K562 (cell line): ENCODE measurements at regions not wholly inside any gene's neighbourhood (a gene's known extent, or its start where the extent isn't known, plus 50 kb on each side); places are given as distances from the start of the nearest gene placed in this dataset.
A peak's percentile ranks its signal among the peaks of the same experiment; 100 is the strongest.

Source experiments
- ATAC-seq: fragments of 200-7000 bp; cut with Tn5 transposase; 3 replicates; pipeline ENCODE4 v1.9.1; 2020; ENCODE audit warnings: moderate library complexity
- BruUV-seq: library from RNA; stranded (reverse); fragments of 400-500 nt; replicated peaks from 2 replicates; lab custom pipeline; 2021; lab: Mats Ljungman, UMichigan
- CTCF ChIA-PET: fragments of 300-600 bp; formaldehyde crosslinking; extraction: SDS; loops from one replicate; lab custom pipeline; 2021; ENCODE audit warnings: low intra/inter-chr PET ratio; lab: Yijun Ruan, JAX
- POLR2A ChIA-PET: fragments of 300-600, 350-650 bp; sonication (Branson Sonifier 250); formaldehyde crosslinking; extraction: SDS; loops from one replicate; lab custom pipeline; 2021; ENCODE audit warnings: antibody characterized with exemption, inconsistent platforms; lab: Yijun Ruan, JAX
- DNase-seq, 4 experiments: peaks; one replicate each; pipeline versions ENCODE4 v3.0.0 to v3.0.0-alpha.2; 2011 to 2018; ENCODE audit warnings: low spot score in 3 of 4, mixed read lengths in 3 of 4; ENCODE audit errors: extremely low read depth in 1 of 4
- FAIRE-seq: peaks from 2 replicates; lab custom pipeline; 2011; peaks lifted over from hg19 to GRCh38; lab: Jason Lieb, UNC
- H2AFZ ChIP-seq: 2 replicates; pipeline ENCODE4 v1.6.0; 2011; ENCODE audit warnings: low read depth, low read length, control low read depth, inconsistent platforms
- H3K27ac ChIP-seq: fragments of 200-600 bp; 3 replicates; pipeline ENCODE4 v1.8.0; 2011; ENCODE audit warnings: low read depth, mild to moderate bottlenecking, control low read depth, inconsistent platforms, low read length, moderate library complexity, mixed read lengths; ENCODE audit errors: extremely low read depth
- H3K27me3 ChIP-seq, 2 experiments: fragments of 300-600 bp in 1 of 2; 2 replicates in 1 of 2; 3 replicates in 1 of 2; pipeline versions ENCODE4 v1.6.0 to v1.8.0; 2011; ENCODE audit warnings: inconsistent platforms in 2 of 2, low read length in 2 of 2, mild to moderate bottlenecking in 1 of 2, mixed read lengths in 1 of 2, moderate library complexity in 1 of 2; ENCODE audit not compliant: control insufficient read depth in 2 of 2, insufficient read depth in 2 of 2
- H3K36me3 ChIP-seq: fragments of 300-600 bp; 3 replicates; pipeline ENCODE4 v1.8.0; 2011; ENCODE audit warnings: mild to moderate bottlenecking, low read length, inconsistent platforms; ENCODE audit not compliant: control insufficient read depth, insufficient read depth
- H3K4me1 ChIP-seq, 2 experiments: fragments of 200-600 bp in 1 of 2; replicated peaks in 1 of 2; 2 replicates in 1 of 2; 3 replicates in 1 of 2; pipeline versions ENCODE4 v1.5.1 to v1.8.0; 2011; ENCODE audit warnings: inconsistent platforms in 2 of 2, low read length in 2 of 2, mild to moderate bottlenecking in 1 of 2, mixed read lengths in 1 of 2, moderate library complexity in 1 of 2; ENCODE audit not compliant: control insufficient read depth in 2 of 2, insufficient read depth in 2 of 2
- H3K4me2 ChIP-seq: 2 replicates; pipeline ENCODE4 v1.6.1; 2011; ENCODE audit warnings: low read length, control low read depth, inconsistent platforms, mixed read lengths; ENCODE audit not compliant: insufficient read depth
- H3K4me3 ChIP-seq: fragments of 200-600 bp; sonication (generic), shearing (Covaris generic); 2 replicates; pipeline ENCODE4 v1.5.1; 2016; ENCODE audit warnings: control low read depth, inconsistent platforms
- H3K79me2 ChIP-seq: fragments of 200-600 bp; 3 replicates; pipeline ENCODE4 v1.8.0; 2011; ENCODE audit warnings: low read length, inconsistent platforms; ENCODE audit not compliant: control insufficient read depth, insufficient read depth
- H3K9ac ChIP-seq, 2 experiments: 2 replicates each; pipeline versions ENCODE4 v1.6.0 to v1.6.1; 2011; ENCODE audit warnings: low read depth in 2 of 2, low read length in 2 of 2, control low read depth in 1 of 2, inconsistent platforms in 1 of 2, mild to moderate bottlenecking in 1 of 2, mixed read lengths in 1 of 2; ENCODE audit not compliant: insufficient read depth in 1 of 2
- H3K9me1 ChIP-seq: one replicate; pipeline ENCODE4 v1.6.0; 2011; ENCODE audit warnings: inconsistent platforms, mild to moderate bottlenecking, low read length, moderate library complexity; ENCODE audit not compliant: control insufficient read depth, insufficient read depth
- H3K9me3 ChIP-seq: replicated peaks from 2 replicates; pipeline ENCODE4 v1.5.1; 2011; ENCODE audit warnings: low read depth, low read length, inconsistent platforms; ENCODE audit not compliant: control insufficient read depth, insufficient read depth
- H4K20me1 ChIP-seq: replicated peaks from 2 replicates; pipeline ENCODE4 v1.6.1; 2011; ENCODE audit warnings: low read length, inconsistent platforms, mixed read lengths; ENCODE audit not compliant: control insufficient read depth, insufficient read depth
- BCL6 ChIP-seq: fragments of 250-450 bp; sonication (Bioruptor Pico); IDR thresholded peaks from 2 replicates; pipeline ENCODE4 v1.4.0; 2020
- ELF1 ChIP-seq: fragments of 200-800 bp; sonication (Bioruptor generic); IDR thresholded peaks from 2 replicates; pipeline ENCODE4 v1.6.1; 2016; ENCODE audit warnings: missing genetic modification characterization, missing compliant biosample characterization
- HEY1 ChIP-seq: fragments of 250-450 bp; sonication (Bioruptor Pico); IDR thresholded peaks from 2 replicates; pipeline ENCODE4 v1.5.0; 2020; ENCODE audit warnings: mild to moderate bottlenecking, moderate library complexity, borderline replicate concordance
- HMGN3 ChIP-seq: IDR thresholded peaks from 2 replicates; pipeline ENCODE4 v1.6.1; 2011; ENCODE audit warnings: borderline replicate concordance, low read depth, mild to moderate bottlenecking, mixed read lengths, low read length; ENCODE audit not compliant: insufficient read length; ENCODE audit errors: extremely low read depth
- MTA2 ChIP-seq: fragments of 450-650 bp; IDR thresholded peaks from 2 replicates; pipeline ENCODE4 v1.6.1; 2016; ENCODE audit warnings: low read depth
- MXI1 ChIP-seq: IDR thresholded peaks from 2 replicates; pipeline ENCODE4 v1.6.1; 2011; ENCODE audit warnings: low read depth, mild to moderate bottlenecking, improper control_type of control experiment, low read length
- NFYB ChIP-seq: IDR thresholded peaks from 2 replicates; pipeline ENCODE4 v1.6.1; 2011; ENCODE audit warnings: mild to moderate bottlenecking, moderate library complexity; ENCODE audit not compliant: insufficient read length; ENCODE audit errors: extremely low read depth
- TRIM24 ChIP-seq, 2 experiments: fragments of 450-650 bp; IDR thresholded peaks; 2 replicates each; pipeline ENCODE4 v1.6.1; 2016
- ZFP30 ChIP-seq: fragments of 250-450 bp; sonication (Bioruptor Pico); IDR thresholded peaks from 2 replicates; pipeline ENCODE4 v1.8.0; 2022; ENCODE audit warnings: moderate library complexity, mild to moderate bottlenecking, inconsistent platforms, borderline replicate concordance
- ZNF699 ChIP-seq: fragments of 250-450 bp; sonication (Bioruptor Pico); IDR thresholded peaks from 2 replicates; pipeline ENCODE4 v1.8.0; 2021; ENCODE audit warnings: mild to moderate bottlenecking, moderate library complexity; ENCODE audit not compliant: insufficient replicate concordance
- WGBS: fragments of 100-300 bp; shearing (Covaris generic); methylation state at CpG from one replicate; pipeline ENCODE4 v1.1.6; 2016; ENCODE audit warnings: low coverage, mixed read lengths; ENCODE audit not compliant: insufficient coverage; ENCODE audit errors: missing lambda C conversion rate; 5-methylcytosine and 5-hydroxymethylcytosine counted together
- in situ Hi-C: fragments of 300-500 bp; cut with MboI; formaldehyde crosslinking; loops from 4 replicates; pipeline ENCODE4 v1.15.0; 2018; ENCODE audit warnings: inconsistent platforms, mixed read lengths
- intact Hi-C: fragments of 100-400 bp; cut with micrococcal nuclease; formaldehyde crosslinking; loops from 2 replicates; pipeline ENCODE4 v1.14.2; 2022
- TF ChIP-seq, protein P1 (sequence below): fragments of 250-450 bp; sonication (Bioruptor Pico); IDR thresholded peaks from 2 replicates; pipeline ENCODE4 v1.5.0; 2021; ENCODE audit warnings: mild to moderate bottlenecking, borderline replicate concordance
- TF ChIP-seq, protein P2 (sequence below): IDR thresholded peaks from 3 replicates; pipeline ENCODE4 v1.6.1; 2011; ENCODE audit warnings: borderline replicate concordance, mild to moderate bottlenecking, moderate library complexity; ENCODE audit not compliant: insufficient read length; ENCODE audit errors: extremely low read depth
- TF ChIP-seq, protein P3 (sequence below): fragments of 250-450 bp; sonication (Bioruptor Pico); IDR thresholded peaks from 2 replicates; pipeline ENCODE4 v1.5.0; 2021
- TF ChIP-seq, protein P4 (sequence below): fragments of 250-450 bp; sonication (Bioruptor Pico); IDR thresholded peaks from 2 replicates; pipeline ENCODE4 v1.6.1; 2021; ENCODE audit warnings: mild to moderate bottlenecking

DNA sequence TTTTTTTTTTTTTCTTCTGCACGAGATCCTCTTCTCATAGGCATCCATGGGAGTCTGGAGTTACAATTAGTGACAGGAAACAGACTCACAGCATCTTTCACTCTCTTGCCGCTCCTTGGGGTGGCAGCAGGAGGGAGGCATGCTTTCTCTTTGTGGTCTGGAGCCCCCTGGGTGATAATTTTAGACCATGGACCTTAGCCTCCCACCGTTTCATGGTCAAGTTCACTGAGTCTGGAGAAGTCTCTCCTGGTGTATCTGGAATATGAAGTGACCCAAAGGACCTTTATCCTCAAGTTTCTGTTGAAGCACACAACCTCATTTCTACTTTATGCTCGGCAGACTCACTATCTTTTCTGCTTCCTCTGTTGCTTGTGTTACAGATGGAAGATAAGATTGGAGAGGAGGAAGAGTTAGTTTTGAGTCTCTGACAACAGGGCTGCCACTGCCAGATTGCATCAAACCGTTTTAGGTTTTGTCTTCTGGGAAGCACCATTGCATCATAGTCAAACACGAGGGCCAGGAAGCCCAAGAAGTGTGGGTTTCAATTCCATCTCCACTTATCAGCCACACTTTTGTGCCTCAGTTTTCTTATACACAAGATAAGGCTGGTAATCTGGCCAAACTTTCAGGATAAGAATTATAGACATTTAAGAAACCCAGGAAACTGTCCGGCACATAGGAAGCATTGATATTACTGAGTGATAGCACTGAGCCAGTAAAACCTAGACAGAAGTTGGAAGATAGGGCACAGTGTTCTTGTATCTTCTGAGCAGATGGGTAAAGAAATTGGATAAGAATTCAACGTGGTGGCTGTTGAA lies 62.3 kb downstream of the ADCYAP1 start:
- DNase-seq (peak in 1 of 4 experiments; percentile 65), ATAC-seq (peak; percentile 48), FAIRE-seq (no peak)
- no peak overlapping the region for H3K4me3 ChIP-seq
- CTCF ChIA-PET: no interaction called here
- in situ Hi-C loops (no loop called here), intact Hi-C loops (loop anchor here (5.0 kb wide), 1 partner anchor 85 kb away; no protein-coding TSS in a partner anchor)
- peak overlapping the region; percentile 14; the same call in 1 of the 2 replicates for H2AFZ ChIP-seq
- H3K4me2 ChIP-seq: peak overlapping the region; percentile 40; the same call in 1 of the 2 replicates
- no peaks in the 10 kb centered on the region; a peak in 1 of 5 replicates for H3K27me3 ChIP-seq
- H4K20me1 ChIP-seq: no peaks in the 10 kb centered on the region
- WGBS: 0% methylated on average over 8 of the region's 8 CpGs
- peak overlapping the region; percentile 37; the same call in 2 of the 3 replicates for H3K27ac ChIP-seq
- POLR2A ChIA-PET: interaction anchor here (0.6 to 1.9 kb wide), 2 partner anchors 12 to 114 kb away, joined by 3 to 11 read pairs; no protein-coding TSS in a partner anchor
- H3K79me2 ChIP-seq: no peaks in the 10 kb centered on the region
- no peaks in the 10 kb centered on the region for H3K36me3 ChIP-seq
- H3K9ac ChIP-seq: no peak overlapping the region
- no peaks in the 10 kb centered on the region for H3K9me3 ChIP-seq
- no TSS peak for BruUV-seq
- H3K9me1 ChIP-seq: no peaks in the 10 kb centered on the region
- H3K4me1 ChIP-seq: peaks cover 3 to 24% of the 10 kb centered on the region in 2 experiments; a peak in 4 of 5 replicates
- TF ChIP-seq ZNF699 (CRISPR knock-in tag): no peak
- no peak; the same call in 1 of the 2 replicates for TF ChIP-seq HEY1 (CRISPR knock-in tag)
- TF ChIP-seq MTA2: peak; percentile 52; the same call in 1 of the 2 replicates
- TF ChIP-seq, protein P1, sequence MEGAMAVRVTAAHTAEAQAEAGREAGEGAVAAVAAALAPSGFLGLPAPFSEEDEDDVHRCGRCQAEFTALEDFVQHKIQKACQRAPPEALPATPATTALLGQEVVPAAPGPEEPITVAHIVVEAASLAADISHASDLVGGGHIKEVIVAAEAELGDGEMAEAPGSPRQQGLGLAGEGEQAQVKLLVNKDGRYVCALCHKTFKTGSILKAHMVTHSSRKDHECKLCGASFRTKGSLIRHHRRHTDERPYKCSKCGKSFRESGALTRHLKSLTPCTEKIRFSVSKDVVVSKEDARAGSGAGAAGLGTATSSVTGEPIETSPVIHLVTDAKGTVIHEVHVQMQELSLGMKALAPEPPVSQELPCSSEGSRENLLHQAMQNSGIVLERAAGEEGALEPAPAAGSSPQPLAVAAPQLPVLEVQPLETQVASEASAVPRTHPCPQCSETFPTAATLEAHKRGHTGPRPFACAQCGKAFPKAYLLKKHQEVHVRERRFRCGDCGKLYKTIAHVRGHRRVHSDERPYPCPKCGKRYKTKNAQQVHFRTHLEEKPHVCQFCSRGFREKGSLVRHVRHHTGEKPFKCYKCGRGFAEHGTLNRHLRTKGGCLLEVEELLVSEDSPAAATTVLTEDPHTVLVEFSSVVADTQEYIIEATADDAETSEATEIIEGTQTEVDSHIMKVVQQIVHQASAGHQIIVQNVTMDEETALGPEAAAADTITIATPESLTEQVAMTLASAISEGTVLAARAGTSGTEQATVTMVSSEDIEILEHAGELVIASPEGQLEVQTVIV (CRISPR knock-in tag): no peak
- peak; percentile 75 for TF ChIP-seq ELF1 (tag)
- TF ChIP-seq, protein P2, sequence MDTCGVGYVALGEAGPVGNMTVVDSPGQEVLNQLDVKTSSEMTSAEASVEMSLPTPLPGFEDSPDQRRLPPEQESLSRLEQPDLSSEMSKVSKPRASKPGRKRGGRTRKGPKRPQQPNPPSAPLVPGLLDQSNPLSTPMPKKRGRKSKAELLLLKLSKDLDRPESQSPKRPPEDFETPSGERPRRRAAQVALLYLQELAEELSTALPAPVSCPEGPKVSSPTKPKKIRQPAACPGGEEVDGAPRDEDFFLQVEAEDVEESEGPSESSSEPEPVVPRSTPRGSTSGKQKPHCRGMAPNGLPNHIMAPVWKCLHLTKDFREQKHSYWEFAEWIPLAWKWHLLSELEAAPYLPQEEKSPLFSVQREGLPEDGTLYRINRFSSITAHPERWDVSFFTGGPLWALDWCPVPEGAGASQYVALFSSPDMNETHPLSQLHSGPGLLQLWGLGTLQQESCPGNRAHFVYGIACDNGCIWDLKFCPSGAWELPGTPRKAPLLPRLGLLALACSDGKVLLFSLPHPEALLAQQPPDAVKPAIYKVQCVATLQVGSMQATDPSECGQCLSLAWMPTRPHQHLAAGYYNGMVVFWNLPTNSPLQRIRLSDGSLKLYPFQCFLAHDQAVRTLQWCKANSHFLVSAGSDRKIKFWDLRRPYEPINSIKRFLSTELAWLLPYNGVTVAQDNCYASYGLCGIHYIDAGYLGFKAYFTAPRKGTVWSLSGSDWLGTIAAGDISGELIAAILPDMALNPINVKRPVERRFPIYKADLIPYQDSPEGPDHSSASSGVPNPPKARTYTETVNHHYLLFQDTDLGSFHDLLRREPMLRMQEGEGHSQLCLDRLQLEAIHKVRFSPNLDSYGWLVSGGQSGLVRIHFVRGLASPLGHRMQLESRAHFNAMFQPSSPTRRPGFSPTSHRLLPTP: no peak
- TF ChIP-seq HMGN3: no peak
- peak; percentile 75 to 90; a peak in 3 of 4 replicates for TF ChIP-seq TRIM24 (IDR thresholded peaks at IDR 0.05)
- TF ChIP-seq, protein P3, sequence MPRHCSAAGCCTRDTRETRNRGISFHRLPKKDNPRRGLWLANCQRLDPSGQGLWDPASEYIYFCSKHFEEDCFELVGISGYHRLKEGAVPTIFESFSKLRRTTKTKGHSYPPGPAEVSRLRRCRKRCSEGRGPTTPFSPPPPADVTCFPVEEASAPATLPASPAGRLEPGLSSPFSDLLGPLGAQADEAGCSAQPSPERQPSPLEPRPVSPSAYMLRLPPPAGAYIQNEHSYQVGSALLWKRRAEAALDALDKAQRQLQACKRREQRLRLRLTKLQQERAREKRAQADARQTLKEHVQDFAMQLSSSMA (CRISPR knock-in tag): no peak
- no peak for TF ChIP-seq ZFP30
- TF ChIP-seq, protein P4, sequence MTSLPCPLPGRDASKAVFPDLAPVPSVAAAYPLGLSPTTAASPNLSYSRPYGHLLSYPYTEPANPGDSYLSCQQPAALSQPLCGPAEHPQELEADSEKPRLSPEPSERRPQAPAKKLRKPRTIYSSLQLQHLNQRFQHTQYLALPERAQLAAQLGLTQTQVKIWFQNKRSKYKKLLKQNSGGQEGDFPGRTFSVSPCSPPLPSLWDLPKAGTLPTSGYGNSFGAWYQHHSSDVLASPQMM (CRISPR knock-in tag): no peak
- TF ChIP-seq NFYB: no peak
- TF ChIP-seq BCL6 (CRISPR knock-in tag): no peak
- no peak for TF ChIP-seq MXI1
